Astrocyte (in vitro differentiated cells and primary cell): ENCODE measurements at regions not wholly inside any gene's neighbourhood (a gene's known extent, or its start where the extent isn't known, plus 50 kb on each side); places are given as distances from the start of the nearest gene placed in this dataset.

Experiments used
- DNase-seq: peaks from one replicate; pipeline ENCODE4 v3.0.0-alpha.2; 2010; ENCODE audit warnings: low read depth
- FAIRE-seq: peaks from 2 replicates; lab custom pipeline; 2011; peaks lifted over from hg19 to GRCh38; lab: Jason Lieb, UNC
- H2AFZ ChIP-seq: 2 replicates; pipeline ENCODE4 v1.6.0; 2012; ENCODE audit warnings: low read depth, low read length, inconsistent platforms
- H3K27ac ChIP-seq: 2 replicates; pipeline ENCODE4 v1.5.1; 2011; ENCODE audit warnings: low read depth, low read length, inconsistent platforms
- H3K27me3 ChIP-seq: 2 replicates; pipeline ENCODE4 v1.6.0; 2011; ENCODE audit warnings: low read length, inconsistent platforms; ENCODE audit not compliant: insufficient read depth
- H3K36me3 ChIP-seq: 2 replicates; pipeline ENCODE4 v1.5.1; 2011; ENCODE audit warnings: low read length, inconsistent platforms; ENCODE audit not compliant: insufficient read depth
- H3K4me1 ChIP-seq: 2 replicates; pipeline ENCODE4 v1.5.1; 2011; ENCODE audit warnings: low read length, inconsistent platforms; ENCODE audit not compliant: insufficient read depth
- H3K4me2 ChIP-seq: 2 replicates; pipeline ENCODE4 v1.6.0; 2012; ENCODE audit warnings: low read length, inconsistent platforms
- H3K4me3 ChIP-seq: 2 replicates; pipeline ENCODE4 v1.5.1; 2011; ENCODE audit warnings: low read depth, mild to moderate bottlenecking, low read length, inconsistent platforms; ENCODE audit not compliant: insufficient read depth
- H3K79me2 ChIP-seq: 2 replicates; pipeline ENCODE4 v1.6.0; 2012; ENCODE audit warnings: mild to moderate bottlenecking, low read length, inconsistent platforms; ENCODE audit not compliant: insufficient read depth
- H3K9ac ChIP-seq: 2 replicates; pipeline ENCODE4 v1.6.0; 2012; ENCODE audit warnings: mild to moderate bottlenecking, low read length, inconsistent platforms
- H3K9me3 ChIP-seq: 2 replicates; pipeline ENCODE4 v1.5.1; 2012; ENCODE audit warnings: low read depth, mild to moderate bottlenecking, low read length, inconsistent platforms; ENCODE audit not compliant: insufficient read depth
- H4K20me1 ChIP-seq: 2 replicates; pipeline ENCODE4 v1.6.0; 2012; ENCODE audit warnings: low read length, inconsistent platforms; ENCODE audit not compliant: insufficient read depth
- H3K27ac Mint-ChIP-seq: one replicate; pipeline ENCODE4 v1.8.0; 2021; ENCODE audit warnings: mild to moderate bottlenecking, mixed read lengths; ENCODE audit not compliant: unreplicated experiment
- H3K27me3 Mint-ChIP-seq: one replicate; pipeline ENCODE4 v1.8.0; 2021; ENCODE audit warnings: low read depth, mixed read lengths; ENCODE audit not compliant: unreplicated experiment
- H3K36me3 Mint-ChIP-seq: one replicate; pipeline ENCODE4 v1.8.0; 2021; ENCODE audit warnings: low read depth, mixed read lengths; ENCODE audit not compliant: unreplicated experiment
- H3K4me1 Mint-ChIP-seq: one replicate; pipeline ENCODE4 v1.8.0; 2021; ENCODE audit warnings: low read depth, mixed read lengths; ENCODE audit not compliant: unreplicated experiment
- H3K4me3 Mint-ChIP-seq: one replicate; pipeline ENCODE4 v1.8.0; 2021; ENCODE audit warnings: mild to moderate bottlenecking, moderate library complexity, mixed read lengths; ENCODE audit not compliant: unreplicated experiment
- H3K9me3 Mint-ChIP-seq: one replicate; pipeline ENCODE4 v1.8.0; 2021; ENCODE audit warnings: mild to moderate bottlenecking, mixed read lengths; ENCODE audit not compliant: unreplicated experiment
- EZH2 ChIP-seq: IDR thresholded peaks from 2 replicates; pipeline ENCODE4 v1.6.1; 2012; ENCODE audit warnings: mild to moderate bottlenecking, low read length, inconsistent platforms; ENCODE audit not compliant: insufficient read depth
- TF ChIP-seq, protein P1 (sequence below): IDR thresholded peaks from 2 replicates; pipeline ENCODE4 v1.5.1; 2011; ENCODE audit warnings: low read depth, mild to moderate bottlenecking, inconsistent platforms, low read length, moderate library complexity; ENCODE audit not compliant: insufficient read depth

DNA sequence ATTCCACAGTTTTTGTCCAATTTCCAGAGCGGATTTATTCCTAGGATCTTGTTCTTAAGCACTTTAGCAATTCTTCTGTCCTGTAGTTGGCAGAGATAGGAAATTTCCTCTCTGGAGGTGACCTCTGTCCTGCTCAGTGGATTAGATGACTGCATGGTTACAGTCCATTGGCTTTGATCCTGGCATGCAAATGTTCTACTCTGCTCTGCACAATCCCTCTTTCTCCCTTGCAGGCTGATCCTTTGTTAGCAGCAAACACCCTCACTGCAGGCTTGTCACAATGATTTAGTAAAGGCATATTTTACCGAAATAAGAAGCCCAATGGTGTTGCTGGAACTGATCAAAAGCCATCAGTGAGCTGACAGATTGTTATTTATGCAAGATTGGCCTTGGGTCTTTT is 243.8 kb downstream of the COX7C start:
- TF ChIP-seq, protein P1, sequence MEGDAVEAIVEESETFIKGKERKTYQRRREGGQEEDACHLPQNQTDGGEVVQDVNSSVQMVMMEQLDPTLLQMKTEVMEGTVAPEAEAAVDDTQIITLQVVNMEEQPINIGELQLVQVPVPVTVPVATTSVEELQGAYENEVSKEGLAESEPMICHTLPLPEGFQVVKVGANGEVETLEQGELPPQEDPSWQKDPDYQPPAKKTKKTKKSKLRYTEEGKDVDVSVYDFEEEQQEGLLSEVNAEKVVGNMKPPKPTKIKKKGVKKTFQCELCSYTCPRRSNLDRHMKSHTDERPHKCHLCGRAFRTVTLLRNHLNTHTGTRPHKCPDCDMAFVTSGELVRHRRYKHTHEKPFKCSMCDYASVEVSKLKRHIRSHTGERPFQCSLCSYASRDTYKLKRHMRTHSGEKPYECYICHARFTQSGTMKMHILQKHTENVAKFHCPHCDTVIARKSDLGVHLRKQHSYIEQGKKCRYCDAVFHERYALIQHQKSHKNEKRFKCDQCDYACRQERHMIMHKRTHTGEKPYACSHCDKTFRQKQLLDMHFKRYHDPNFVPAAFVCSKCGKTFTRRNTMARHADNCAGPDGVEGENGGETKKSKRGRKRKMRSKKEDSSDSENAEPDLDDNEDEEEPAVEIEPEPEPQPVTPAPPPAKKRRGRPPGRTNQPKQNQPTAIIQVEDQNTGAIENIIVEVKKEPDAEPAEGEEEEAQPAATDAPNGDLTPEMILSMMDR: no peak
- TF ChIP-seq EZH2: no peak
- DNase-seq: no peak
- Histone ChIP-seq H2AFZ (no peak overlapping the region), H3K9ac (no peak overlapping the region), H3K27me3 (no peaks in the 10 kb centered on the region), H3K4me3 (no peak overlapping the region), H3K27ac (no peak overlapping the region), H3K9me3 (no peaks in the 10 kb centered on the region), H4K20me1 (no peaks in the 10 kb centered on the region), H3K4me1 (no peaks in the 10 kb centered on the region), H3K4me2 (no peak overlapping the region), H3K36me3 (no peaks in the 10 kb centered on the region), H3K79me2 (no peaks in the 10 kb centered on the region)
- Mint-ChIP-seq H3K4me1 (peaks cover 12% of the 10 kb centered on the region), H3K27me3 (no peaks in the 10 kb centered on the region), H3K9me3 (no peaks in the 10 kb centered on the region), H3K27ac (no peak overlapping the region), H3K36me3 (no peaks in the 10 kb centered on the region), H3K4me3 (no peak overlapping the region)
- no peak for FAIRE-seq

DNA sequence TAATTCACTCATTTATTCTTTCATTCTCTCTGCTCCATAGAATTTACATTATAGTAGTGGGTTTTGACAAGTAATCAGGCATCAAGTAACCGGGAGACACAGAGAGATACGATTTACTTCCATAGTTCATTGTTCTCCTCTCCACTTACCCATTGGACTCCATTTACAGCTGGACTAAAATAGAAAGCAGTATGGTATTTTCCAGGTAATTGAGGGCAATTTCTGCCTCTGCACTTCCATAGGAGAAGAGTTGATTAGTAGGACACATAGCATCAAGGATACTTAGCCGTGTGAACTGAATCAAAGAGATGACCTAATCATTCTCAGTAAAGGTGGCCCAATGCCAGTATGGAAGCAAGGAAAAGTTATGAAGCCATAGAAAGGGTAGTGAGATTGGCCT is 244.4 kb downstream of the COX7C start:
- TF ChIP-seq, protein P1: no peak
- TF ChIP-seq EZH2: no peak
- no peaks in the 10 kb centered on the region for H3K9me3 Mint-ChIP-seq
- Histone ChIP-seq H3K79me2 (no peaks in the 10 kb centered on the region), H3K27ac (no peak overlapping the region), H3K4me2 (no peak overlapping the region), H2AFZ (no peak overlapping the region), H4K20me1 (no peaks in the 10 kb centered on the region), H3K4me1 (no peaks in the 10 kb centered on the region), H3K36me3 (no peaks in the 10 kb centered on the region), H3K27me3 (no peaks in the 10 kb centered on the region), H3K9me3 (no peaks in the 10 kb centered on the region), H3K4me3 (no peak overlapping the region), H3K9ac (no peak overlapping the region)
- no peaks in the 10 kb centered on the region for H3K36me3 Mint-ChIP-seq
- peaks cover 3% of the 10 kb centered on the region for H3K27me3 Mint-ChIP-seq
- FAIRE-seq: no peak
- H3K27ac Mint-ChIP-seq: no peak overlapping the region
- no peak overlapping the region for H3K4me3 Mint-ChIP-seq
- H3K4me1 Mint-ChIP-seq: peaks cover 12% of the 10 kb centered on the region
- no peak for DNase-seq

DNA sequence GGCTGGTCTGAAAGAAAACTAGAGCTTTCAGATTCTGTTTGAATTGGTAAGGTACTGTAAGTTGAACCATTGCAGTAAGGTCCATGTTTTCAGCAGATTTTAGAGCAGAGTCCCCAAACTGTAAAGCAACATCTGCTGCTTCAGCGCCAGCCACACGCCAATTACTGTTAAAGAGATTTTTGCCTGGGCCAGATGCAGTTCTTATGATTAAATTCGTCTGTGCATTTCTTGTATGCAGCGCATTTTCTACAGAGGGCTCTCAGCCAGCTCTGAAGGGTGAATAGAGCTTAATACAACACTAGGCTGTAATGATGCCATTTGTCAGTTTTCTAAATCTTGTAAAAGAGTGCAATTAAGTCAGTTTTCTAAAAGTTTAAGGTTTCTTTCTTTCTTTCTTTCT is 246.3 kb downstream of the COX7C start:
- Mint-ChIP-seq H3K27me3 (peaks cover 5% of the 10 kb centered on the region), H3K4me3 (no peak overlapping the region), H3K27ac (no peak overlapping the region), H3K9me3 (no peaks in the 10 kb centered on the region), H3K4me1 (peaks cover 4% of the 10 kb centered on the region), H3K36me3 (no peaks in the 10 kb centered on the region)
- no peaks in the 10 kb centered on the region for H3K36me3 ChIP-seq
- H2AFZ ChIP-seq: no peak overlapping the region
- DNase-seq (no peak), FAIRE-seq (no peak)
- no peak overlapping the region for H3K4me3 ChIP-seq
- H4K20me1 ChIP-seq: no peaks in the 10 kb centered on the region
- H3K79me2 ChIP-seq: no peaks in the 10 kb centered on the region
- no peak overlapping the region for H3K9ac ChIP-seq
- no peak overlapping the region for H3K4me2 ChIP-seq
- no peaks in the 10 kb centered on the region for H3K9me3 ChIP-seq
- no peaks in the 10 kb centered on the region for H3K27me3 ChIP-seq
- H3K27ac ChIP-seq: no peak overlapping the region
- H3K4me1 ChIP-seq: no peaks in the 10 kb centered on the region
- TF ChIP-seq EZH2: no peak
- TF ChIP-seq, protein P1: no peak
